ENCODE measurements at regions not wholly inside any gene's neighbourhood (a gene's known extent, or its start where the extent isn't known, plus 50 kb on each side); places are given as distances from the start of the nearest gene placed in this dataset.

- DNase-seq (ENCODE audit: low read depth) = no peak
Measured at GRCh38 chr18:73852789-73853549, 294.7 kb downstream of the FBXO15 start.

GRCh38 chr18:73850782-73851181 lies 296.9 kb downstream of the FBXO15 start:
- DNase-seq (ENCODE audit: low read depth) = no peak

GRCh38 chr18:73848656-73849055 lies 299.0 kb downstream of the FBXO15 start:
- no peak for DNase-seq (ENCODE audit: low read depth)

DNA sequence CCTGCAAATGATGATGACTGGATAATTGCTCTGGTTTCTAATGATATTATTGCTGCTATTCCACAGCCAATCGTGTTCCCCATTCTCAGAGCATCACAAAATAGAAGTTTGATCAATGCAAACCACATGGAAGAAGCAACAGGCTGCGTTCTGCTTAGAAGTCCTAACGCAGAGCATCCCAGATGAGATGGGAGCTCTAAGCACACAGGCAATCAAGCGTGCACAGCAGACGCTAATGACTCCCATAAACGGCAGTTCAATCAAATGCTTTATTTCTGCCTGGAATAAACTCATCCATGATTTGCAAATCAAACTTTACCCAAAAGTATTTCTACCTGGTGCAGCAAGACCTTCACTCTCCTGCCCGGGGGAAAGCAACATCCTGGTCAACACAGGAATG lies 304.2 kb downstream of the FBXO15 start:
- no peak for DNase-seq (ENCODE audit: low read depth)

DNA sequence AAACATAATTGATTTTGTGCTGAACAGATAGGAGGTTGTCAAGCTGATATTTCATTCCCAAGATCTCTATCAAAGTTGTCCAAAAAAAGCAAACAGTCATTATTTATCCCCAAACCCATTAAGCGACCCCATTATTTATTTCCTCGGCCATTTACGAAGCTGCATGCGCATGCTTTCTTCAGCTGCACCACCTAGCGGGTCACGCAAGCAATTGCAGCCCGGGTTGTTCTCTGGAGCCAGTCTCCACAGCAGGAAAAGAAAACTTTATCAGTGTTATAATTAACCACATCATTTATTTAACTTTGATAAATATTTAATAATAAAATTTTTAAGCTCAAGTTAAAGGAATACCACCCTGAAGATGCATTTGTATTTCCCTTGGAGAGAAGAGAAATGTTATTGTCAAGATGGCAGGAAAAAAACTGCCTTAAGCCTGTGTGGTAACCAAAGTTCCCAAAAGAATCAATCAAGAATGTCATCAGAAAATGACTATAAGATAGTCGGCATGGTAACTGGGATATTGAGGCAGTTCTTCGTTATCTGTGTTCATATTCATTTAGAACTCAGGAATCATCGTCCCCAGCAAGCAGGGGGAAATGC lies 304.7 kb downstream of the FBXO15 start:
- peak; percentile 1 for DNase-seq (ENCODE audit: low read depth)

- DNase-seq (ENCODE audit: low read depth) = no peak
Measured at GRCh38 chr18:73841661-73842060, 306.0 kb downstream of the FBXO15 start.

GRCh38 chr18:73840319-73840945 lies 307.2 kb downstream of the FBXO15 start:
- no peak for DNase-seq (ENCODE audit: low read depth)

- DNase-seq (ENCODE audit: low read depth) = no peak
Measured at GRCh38 chr18:73839441-73839840, 308.2 kb downstream of the FBXO15 start.

DNA sequence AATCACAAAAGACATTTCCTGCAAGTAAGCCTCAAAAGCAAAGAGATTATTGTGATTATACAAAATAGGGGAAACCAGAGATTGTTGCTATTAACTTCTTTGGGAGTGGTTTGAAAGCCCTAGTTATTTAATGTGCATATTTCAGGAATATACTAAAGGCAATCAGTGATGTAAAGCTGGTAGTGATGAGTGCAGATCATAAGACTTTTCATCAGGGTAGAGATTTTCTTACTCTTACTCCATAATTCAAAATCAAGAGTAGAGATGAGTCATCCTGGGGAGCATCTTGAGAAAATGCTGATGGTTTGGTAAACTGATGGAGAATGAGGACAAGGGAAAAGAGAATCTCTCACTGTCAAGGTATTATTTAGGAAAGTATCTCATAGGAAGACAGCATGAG lies 309.5 kb downstream of the FBXO15 start:
- no peak for DNase-seq (ENCODE audit: low read depth)

DNA sequence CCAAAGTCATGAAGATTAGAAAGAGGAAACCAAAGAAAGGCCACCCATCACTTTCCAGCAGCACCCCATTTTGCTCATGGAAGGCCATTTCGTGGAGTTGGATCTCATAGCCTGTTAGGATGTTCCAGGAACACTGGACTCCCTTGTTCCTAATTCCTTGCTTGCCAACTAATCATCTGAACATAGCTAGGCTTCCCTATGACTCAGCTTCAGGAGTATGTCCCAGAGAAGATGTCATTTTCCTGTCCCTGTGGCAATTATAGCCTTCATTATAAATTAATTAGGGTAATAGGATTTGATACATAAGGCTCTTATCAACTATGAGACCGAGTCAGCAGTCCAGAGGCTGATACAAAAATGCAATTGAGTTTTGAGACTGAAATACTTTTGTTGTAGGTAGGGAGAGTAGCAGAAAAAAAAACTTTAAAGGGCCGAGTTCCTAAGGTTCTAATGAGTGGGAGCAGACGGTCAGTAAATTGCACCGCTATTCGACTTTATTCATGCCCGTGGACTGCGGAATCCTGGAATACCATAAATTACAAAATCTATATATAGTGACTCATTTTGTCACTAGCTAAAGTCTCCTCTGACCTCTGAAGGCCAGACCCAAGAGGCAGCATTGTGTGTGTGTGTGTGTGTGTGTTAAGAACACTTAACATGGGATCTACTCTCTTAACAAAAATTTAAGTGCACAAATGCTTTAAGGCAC lies 311.8 kb downstream of the FBXO15 start:
- DNase-seq (ENCODE audit: low read depth) = no peak

DNA sequence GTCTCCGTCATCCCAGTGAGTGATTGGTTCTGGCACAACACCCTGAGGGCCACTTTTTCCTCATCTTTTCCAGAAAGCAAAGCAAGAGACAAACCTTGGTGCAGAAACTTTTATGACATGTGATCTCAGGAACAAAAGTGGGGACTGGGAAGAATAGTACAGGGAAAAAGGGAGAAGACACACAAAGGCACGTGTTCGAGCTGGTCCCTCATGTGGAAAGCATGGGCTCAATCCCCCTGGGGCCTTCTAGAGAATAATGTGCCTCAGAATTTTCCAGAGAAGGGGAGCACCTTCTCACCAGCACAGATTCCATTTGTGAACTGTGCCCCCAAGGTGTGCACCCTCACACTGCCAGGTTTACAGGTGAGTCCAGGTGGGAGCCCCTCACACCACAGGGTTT lies 312.6 kb downstream of the FBXO15 start:
- no peak for DNase-seq (ENCODE audit: low read depth)

DNA sequence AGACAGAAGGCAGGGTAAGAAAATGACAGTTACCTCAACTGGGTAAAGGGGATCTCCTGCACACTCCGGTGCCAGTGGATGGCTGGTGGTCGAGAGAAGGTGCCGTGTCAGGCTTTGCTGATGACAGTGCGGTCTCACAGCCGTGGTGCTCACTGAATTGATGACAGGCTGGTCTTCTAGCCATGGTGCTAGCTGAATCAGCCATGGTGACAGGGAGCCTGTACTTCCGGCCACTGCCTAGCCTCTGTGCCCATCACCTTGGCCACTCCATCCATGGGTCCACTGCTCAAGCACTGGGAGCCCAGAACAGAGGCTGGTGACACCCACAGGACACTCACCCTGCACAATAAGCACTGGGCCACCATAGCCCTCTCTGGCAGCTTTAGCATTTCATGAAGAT lies 315.9 kb downstream of the FBXO15 start:
- DNase-seq (ENCODE audit: low read depth) = no peak

- DNase-seq (ENCODE audit: low read depth) = no peak
Measured at GRCh38 chr18:73829146-73829545, 318.5 kb downstream of the FBXO15 start.

GRCh38 chr18:73827801-73828200 lies 319.8 kb downstream of the FBXO15 start:
- no peak for DNase-seq (ENCODE audit: low read depth)

DNA sequence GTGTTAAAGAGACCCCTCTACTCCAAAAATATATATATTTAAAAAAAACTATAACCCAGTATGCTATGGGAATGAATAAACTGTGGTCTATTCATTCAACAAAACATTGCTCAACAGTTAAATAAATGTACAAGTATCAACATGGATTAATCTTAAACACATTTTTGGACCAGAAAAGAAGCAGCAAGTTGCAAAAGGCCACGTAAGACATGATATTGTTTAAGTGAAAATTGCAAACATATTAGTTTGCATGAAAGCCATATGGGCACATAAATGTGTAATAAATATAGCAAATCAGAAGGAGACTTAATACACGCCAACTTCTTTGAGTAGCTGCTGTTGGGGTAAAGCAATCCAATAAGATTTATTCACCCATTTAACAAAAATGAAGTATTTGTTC lies 321.5 kb downstream of the FBXO15 start:
- DNase-seq (ENCODE audit: low read depth) = no peak

DNA sequence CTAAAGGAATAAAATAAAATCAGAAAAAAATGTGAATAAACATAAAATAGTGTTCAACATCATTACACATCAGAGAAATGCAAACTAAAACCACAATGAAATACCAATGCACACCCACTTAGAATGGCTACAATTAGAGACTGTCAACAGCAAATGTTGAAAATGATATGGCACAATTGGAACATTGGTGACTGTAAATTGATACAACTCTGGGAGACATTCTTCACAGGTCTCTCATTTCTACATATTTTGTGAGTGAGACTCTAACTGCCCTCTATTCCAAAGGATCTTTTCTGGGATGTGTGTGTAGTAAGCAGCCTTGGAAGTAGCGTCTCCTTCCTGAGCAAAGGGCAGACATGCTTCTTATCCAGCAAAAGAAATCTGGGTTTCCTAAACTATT lies 323.0 kb downstream of the FBXO15 start:
- no peak for DNase-seq (ENCODE audit: low read depth)

DNA sequence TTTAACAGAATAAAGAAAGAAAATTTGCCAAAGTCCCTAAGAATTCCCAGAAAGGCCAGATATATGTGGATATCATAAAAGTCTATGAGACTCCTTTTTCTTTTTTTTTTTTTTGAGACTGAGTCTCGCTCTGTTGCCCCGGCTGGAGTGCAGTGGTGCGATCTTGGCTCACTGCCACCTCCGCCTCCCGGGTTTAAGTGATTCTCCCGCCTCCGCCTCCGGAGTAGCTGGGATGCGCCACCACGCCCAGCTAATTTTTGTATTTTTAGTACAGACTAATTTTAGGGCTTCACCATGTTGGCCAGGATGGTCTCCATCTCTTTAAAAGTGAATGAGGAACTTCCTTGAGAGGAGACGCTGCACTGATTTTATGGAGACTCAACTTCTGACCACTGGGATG lies 335.2 kb downstream of the FBXO15 start:
- DNase-seq (ENCODE audit: low read depth) = no peak

DNA sequence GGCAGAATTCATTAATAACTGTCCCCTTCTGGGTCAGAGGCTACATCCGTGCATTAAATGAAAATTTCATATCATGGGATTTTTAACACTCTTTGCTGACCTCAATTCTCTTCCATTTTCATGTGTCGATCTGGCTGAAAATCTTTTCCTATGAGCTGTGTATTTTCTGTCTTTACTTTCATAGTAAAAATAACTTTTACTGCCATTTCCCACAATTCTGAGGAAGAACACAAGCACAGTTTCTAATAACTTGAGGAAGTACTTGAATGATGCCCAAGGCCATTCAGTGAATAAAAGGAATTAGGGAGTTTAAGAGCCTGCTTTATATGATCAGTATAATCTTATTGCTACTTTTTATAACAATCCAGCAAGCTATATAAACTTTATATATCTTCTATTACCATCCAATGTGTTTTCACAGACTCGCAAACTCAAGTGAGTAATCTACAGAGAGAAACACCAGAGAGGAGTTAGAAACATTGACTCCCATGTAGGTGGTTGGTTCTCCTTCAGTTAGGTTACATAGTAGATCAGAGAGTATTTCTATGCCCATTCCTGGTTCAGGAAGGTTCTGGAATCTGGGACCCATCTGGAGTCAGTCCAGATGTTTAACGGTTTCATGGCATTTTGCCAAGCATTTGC lies 340.0 kb downstream of the FBXO15 start:
- DNase-seq (ENCODE audit: low read depth) = no peak

- no peak for DNase-seq (ENCODE audit: low read depth)
Measured at GRCh38 chr18:73805991-73806390, 341.6 kb downstream of the FBXO15 start.

DNA sequence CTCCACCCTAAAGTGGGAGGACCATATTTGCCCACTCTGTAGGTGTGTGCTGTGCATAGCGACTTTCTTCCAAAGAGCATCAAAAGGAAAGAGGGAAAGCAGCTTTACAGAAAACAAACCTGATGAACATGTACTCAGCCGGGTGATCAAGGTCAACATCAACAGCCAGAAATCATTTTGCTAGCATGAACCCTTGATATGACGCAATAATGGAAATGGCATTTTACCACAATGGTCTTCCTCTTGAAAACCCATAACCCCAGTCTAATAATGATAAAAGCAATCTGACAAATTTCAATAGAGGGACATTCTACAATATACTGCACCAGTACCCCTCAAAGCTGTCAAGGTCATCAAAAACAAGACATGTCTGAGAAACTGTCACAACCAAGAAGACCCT lies 350.2 kb downstream of the FBXO15 start:
- DNase-seq (ENCODE audit: low read depth) = no peak

DNA sequence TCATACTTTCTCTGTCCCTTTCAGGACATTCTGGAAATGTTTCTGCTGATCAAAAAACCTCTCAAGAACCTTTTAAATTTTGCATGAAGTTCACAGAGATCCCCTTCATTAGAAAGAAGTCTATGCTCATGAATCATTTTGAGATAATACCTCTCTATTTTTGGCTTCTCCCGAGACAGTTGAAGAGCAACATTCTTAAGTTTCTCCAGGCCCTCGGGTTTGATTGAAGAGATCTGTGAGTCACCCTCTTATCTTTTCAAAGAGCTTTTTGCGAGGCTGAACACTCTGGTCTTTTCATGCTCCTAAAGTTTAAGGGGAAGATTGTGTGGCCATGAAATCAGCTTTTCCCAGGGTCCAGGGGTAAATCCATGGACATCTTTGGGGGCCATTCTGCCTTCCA lies 354.2 kb downstream of the FBXO15 start:
- DNase-seq (ENCODE audit: low read depth) = no peak

DNA sequence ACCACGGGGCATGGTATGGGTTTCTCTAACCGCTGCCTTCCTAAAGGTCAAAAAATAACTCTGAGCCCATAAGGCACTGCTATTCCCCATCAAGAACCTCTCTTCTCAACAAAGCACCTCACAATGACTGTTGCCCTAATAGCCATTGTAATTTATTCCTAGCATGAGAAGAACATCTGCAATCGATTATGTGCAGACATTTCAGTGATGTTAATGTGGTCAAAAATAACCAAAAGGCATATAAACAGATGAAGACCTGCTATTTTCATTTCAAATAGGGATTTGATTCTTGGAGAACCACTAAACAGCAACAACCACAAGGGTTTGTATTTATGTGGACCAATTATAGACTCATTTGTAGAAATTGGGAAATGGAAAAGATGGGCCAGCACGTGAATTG lies 356.6 kb downstream of the FBXO15 start:
- DNase-seq (ENCODE audit: low read depth) = no peak

All from stimulated activated CD8-positive, alpha-beta memory T cell treated with anti-CD3 and anti-CD28 coated beads, Interleukin-15, amount 100 ng/mL, for 24 hours (primary cell).